ENCODE measurements at regions not wholly inside any gene's neighbourhood (a gene's known extent, or its start where the extent isn't known, plus 50 kb on each side); places are given as distances from the start of the nearest gene placed in this dataset.
"Not testable (repeated sequence)": the region's sequence is repeated elsewhere in the genome, so short reads cannot be mapped to it uniquely, and the experiment has no call there.

DNA sequence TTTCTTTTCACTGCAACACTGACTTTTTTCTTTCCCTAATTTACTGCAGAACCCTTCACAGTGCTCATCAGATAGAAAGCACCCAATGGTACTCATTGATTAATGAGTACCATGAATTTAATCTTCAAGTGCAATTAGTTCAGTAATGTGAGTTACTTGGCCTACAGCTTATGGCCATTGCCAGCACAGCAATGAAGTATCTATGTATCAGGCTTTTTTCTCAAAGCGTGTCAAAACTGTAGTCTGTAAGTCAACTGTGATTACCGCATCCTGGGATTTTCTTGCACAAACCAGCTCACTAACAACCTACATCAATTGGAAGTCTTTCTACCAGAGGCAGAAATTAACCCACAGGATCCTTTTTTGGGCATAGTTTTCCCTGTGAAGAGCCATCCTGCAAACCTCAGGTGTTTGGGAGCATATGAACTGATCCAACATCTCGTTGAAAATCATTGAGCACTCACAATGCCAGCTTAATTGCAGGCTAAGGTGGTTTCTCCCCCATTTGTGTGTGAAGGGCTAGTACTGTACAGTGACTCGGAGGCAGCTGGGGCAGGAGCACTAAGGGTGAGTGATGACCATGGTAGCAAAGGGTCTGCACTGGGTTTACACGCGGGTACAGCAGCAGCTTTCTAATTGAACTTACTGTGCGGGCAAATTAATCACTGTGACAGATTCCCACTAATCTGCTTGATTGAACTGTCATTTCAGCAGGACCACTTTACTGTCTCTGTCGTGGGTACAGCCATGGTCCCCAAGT is 619.3 kb downstream of the SNAPC1 start:
- no peak for DNase-seq (ENCODE audit: low read depth)

DNA sequence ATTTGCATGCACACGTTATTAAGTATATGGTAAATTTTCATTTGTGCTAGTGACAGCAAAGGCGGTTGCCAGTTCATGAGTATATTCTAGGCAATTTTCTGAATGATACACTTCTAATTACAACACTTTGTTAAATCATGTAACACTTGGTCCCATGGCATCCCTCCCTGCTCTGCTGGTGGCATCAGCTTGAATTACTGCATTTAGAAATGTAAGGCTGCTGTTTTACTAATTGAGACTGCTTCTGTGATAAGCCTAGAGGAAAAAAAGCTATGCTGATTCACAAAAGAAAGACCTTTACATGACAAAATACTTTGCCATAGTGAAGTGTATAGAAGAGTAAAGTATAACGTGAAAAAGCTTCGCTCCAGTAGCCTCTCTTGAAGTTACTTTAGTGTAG is 636.1 kb downstream of the KCNH5 start:
- DNase-seq (ENCODE audit: low read depth), result no peak

DNA sequence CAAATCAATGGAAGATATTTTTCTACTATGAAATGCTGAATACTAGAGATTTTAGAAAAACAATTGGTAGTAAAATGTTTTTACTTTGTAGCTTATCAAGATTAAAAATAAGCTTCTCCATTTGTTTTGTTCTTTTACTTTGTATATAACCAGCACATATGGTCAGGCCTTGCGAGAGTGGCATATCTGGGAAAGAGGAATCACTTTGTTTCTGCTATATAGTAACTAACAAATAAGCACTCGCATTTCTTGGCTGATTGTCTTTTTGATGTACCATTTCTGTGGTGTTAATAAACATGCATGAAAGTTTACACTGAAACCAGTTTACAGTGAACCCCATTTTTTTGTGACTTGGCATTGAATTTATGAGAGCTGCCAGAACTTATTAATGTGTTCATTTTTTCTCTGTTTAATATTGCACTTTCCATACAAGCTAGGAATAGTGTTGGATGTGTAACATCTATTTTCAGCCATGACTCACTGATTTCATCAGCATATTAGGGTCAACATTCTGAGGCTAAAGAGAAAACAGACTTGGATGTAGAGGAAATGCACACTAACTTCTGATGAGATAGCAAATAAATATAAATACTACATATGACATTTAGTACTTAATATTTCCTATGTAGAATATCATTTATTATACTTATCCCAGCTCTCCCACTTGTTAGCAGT is 635.5 kb downstream of the KCNH5 start:
- no peak for DNase-seq (ENCODE audit: low read depth)

DNA sequence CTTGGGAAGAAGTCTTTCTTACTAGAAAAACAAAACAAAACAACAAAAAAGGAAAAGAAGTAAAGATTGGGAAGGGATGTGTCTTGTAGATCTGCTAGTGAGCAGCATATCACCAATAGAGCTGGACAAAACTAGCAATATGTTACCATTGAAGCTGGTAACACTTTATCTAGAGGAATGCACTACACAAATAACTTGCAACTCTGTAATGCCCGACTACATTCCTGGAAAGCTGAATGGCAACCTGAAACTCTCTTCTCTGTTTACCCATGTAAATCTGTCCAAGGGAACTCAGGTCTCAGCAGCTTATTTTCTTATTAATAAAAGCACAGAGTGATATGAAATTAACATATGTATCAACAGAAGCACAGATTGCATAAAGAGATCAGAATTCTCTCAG is 624.4 kb downstream of the KCNH5 start:
- DNase-seq (ENCODE audit: low read depth), result no peak

DNA sequence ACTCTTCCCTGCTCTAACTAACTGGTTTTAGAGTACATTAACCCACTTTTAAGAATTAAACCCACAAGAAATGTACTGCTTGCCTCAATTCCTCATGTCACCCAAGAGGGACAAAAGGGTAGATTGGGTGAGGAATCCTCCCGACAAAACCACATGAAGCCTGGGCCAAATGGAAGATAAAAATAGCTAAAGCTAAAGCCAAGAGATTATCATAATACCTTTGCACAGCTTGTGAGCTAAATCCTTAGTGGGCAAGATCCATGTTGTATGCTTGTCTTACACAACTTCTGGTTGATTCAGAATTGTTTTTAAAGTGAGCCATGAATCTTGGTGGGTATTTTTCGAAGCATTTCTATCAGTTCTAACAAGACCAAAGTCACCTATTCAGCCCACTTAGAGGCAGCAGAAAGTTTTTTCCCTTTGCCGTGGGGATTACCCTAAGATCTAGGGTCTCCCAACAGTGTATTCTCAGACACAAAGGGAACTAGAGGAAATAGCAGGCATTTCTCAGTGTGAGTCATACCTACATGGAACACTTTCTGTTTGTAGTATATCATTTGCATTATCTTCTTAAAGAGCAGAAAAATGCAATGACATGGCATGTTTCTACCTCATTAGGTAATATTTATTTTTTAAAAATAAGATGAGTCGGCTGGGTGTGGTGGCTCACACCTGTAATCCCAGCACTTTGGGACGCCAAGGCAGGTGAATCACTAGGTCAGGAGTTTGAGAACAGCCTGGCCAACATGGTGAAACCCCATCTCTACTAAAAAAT is 616.6 kb downstream of the KCNH5 start:
- DNase-seq (ENCODE audit: low read depth), result no peak

DNA sequence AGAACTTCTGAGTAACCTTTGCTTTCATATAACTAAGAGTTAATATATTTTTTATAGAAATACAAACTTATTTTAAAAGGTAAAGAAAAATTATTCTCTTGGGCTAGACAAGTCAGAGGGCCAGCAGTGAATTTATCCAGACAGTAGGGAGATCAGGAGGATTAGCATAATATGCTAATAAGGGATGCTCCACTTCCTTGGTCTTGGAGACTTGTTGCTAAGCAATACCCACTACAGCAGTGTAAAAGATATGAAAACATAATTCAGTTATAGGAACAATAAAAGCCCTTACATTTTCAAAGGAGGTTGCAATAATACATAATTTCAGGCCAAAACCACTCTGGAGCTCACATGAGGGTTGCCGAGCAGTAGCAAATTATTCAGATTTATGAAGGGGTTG is 615.6 kb downstream of the KCNH5 start:
- DNase-seq (ENCODE audit: low read depth), result no peak

DNA sequence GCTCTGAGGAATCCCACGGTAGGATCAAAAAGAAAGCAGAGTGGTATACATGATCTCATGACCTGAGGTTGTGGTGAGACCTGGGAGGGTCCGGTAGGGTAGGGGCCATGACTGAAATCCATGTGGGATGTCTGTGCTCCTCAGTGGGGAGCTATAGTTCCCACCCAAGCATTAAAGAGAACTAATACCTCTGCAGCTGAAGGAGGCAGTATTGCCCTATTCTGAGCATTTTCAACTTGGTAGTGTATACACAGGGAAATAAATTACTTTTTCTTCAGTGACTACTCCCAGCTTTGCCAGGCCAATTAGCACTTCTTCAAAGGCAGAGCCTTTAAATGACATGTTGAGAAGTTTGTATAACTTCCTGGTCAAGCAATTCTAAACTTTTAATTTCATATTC is 613.8 kb downstream of the KCNH5 start:
- DNase-seq (ENCODE audit: low read depth), result no peak

DNA sequence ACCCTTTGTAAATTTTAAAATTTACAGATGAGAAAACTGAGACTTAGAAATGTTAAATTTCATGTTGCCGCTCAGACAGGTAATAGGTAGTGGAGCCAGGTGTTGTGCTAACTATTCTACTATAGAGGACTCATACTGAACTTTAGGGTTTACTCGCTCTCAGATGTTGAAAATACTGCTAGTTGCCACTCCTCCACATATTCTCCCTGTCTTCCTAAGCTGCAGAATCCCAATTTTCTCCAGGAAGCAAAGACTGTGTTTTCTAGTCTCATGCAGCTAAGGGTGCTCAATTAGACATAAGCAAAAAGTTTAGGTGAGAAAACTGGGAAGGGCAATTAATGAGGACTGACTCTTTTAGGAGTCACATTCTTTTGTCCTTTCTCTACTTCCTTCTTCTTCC is 612.3 kb downstream of the KCNH5 start:
- DNase-seq (ENCODE audit: low read depth), result no peak

DNA sequence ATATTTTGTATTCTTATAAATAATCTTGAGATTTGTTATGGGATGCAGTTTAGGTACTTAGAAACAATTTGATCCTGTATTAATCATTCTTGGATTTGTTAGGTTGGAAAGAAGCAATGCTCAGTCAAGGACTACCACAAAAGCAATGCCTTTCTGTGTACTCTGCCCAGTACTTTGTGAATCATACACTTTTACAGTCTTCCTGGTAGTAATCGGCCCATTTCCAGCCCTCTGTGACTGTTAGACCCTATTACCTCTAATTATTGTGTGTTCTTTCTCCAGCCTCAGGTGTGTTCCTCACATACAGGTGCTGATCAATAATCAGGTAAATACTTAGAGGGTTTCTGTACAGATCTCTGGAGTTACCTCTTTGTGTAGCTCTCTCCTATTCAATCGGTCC is 609.0 kb downstream of the KCNH5 start:
- DNase-seq (ENCODE audit: low read depth), result no peak

DNA sequence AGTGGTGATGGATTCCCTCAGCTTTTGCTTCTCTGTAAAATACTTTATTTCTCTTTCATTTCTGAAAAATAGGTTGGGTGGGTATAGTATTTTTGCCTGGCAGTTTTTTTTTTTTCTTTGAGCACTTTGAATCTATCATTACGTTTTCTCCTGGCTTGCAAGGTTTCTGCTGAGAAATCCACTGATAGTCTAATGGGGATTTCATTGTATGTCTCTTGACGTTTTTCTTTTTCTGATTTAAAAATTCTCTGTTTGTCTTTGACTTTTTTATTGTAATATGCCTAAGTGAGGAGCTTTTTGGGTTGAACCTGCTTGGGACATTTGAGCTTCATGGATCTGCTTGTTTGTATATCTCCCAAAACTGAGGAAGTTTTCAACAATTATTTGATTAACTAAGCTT is 606.0 kb downstream of the KCNH5 start:
- no peak for DNase-seq (ENCODE audit: low read depth)

DNA sequence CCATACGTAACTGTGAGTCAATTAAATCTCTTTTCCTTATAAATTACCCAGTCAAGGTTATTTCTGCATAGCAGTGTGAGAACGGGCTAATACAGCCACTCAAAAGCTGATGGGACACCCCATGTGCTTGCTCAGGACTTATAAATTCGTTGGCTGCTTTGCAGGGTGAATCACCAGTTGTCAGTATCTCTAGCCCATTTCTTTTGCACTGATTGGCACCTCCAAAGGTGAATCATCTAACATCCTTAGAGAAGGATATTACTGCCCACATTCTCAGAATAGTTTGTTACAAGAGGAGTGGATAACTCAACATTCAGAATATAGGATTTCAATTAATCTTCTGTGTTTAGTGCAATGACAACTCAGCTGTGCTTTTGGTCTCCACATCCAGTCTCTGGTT is 601.5 kb downstream of the KCNH5 start:
- no peak for DNase-seq (ENCODE audit: low read depth)

DNA sequence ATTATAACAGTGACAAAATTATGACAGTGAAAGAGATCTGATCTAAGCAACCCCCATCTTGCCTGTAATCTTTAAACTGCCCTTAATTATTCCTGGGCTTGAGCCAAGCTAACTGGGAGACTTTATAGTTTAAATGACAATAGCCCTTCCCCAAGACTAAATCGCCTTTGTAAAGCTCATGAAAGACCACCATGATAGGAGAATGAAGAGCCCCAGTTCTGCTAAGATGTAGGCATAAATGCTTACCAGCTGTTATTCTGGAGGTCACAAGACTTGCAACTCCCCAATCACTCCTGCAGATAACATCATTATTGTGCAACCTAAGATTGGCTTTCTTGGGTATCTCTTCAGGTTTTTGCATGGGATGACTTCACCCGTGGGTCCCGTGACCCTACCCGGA is 599.7 kb downstream of the KCNH5 start:
- DNase-seq (ENCODE audit: low read depth), result no peak

DNA sequence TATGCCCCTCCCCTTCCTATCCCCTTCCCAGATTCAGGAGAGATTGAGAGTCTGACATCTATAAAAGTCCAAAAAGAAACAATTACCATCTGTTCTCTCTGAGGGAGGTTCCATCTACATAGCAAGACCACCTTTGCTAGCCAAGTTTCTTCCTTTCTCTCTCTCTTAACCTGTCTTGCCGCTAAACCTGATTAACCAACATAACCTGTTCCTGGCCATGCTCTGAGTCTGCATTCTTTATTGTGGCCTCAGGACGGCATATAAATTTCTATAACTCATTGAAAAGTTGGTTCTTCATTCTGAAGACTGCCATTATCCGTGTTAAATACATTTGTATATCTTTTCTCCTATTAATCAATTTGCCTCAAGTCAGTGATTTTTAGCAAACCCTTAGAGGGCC is 594.0 kb downstream of the KCNH5 start:
- DNase-seq (ENCODE audit: low read depth), result no peak

DNA sequence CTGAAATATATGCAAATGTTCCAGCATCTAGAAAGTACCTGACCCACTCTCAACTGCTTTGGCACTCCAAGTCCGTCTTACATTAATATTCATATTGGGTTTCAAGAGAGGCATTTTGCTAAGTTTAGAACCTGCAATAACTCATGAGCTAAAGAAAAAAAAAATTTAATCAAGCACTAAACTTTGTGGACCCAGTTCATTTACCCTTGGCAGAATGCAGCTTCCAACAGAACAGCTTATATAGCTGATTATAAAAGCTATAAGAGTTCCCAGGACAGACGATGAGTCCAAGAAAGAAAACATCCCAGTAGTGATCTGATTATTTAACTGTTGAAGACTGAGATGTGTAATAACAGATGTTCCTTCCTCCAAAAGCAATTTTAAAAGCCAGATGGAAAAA is 592.0 kb downstream of the KCNH5 start:
- DNase-seq (ENCODE audit: low read depth), result no peak

DNA sequence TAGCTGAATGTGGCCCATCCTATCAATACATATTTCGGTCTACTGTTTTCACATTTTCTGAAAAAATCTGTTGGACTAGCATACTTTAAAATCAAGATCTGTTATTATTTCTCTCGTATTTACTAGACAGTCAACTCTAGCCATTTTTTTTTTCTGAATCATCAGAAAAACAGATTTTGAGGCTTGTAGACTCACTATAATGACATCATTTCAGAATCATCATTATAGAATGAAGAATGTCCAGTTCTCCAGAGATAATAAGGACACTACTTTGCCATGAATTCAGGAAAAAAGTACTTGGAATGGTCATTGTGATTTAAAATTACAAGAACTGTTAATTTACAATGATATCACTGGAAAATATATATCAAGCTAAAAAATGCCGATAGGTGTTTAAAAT is 589.8 kb downstream of the KCNH5 start:
- no peak for DNase-seq (ENCODE audit: low read depth)

DNA sequence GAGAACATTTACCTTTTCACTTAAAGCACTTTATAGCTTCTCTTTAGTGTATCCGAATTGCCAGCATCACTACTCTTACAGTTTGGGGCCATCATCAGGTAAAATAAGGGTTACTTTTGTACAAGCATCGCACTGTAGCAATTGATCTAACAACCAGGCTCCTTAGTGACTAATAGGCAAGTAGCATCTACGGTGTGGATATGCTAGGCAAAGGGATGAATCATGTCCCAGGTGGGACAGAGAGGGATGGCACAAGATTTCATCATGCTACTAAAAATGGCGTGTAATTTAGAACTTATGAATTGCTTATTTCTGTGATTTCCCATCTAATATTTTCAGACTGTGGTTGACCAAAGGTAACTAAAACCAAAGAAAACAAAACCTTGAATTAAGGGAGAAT is 582.3 kb downstream of the KCNH5 start:
- DNase-seq (ENCODE audit: low read depth), result no peak

DNA sequence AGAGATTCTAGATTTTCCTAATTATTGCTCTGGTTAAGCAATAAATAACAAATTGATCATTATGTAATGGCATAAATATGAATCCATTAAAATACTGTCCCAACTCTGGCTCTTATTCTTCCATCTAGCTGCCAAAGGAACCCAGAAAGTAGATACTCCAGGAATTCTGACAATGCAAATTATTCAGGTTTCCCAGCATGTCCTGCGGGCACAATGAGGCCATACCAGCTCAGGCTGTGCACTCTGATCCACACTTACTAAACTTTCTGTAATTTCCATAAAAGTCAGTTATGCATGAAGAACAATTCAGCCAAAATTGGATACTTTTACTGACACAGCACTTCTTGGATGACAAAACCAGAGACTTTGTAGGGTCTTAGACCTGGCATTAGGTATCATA is 576.3 kb downstream of the KCNH5 start:
- DNase-seq (ENCODE audit: low read depth), result no peak

DNA sequence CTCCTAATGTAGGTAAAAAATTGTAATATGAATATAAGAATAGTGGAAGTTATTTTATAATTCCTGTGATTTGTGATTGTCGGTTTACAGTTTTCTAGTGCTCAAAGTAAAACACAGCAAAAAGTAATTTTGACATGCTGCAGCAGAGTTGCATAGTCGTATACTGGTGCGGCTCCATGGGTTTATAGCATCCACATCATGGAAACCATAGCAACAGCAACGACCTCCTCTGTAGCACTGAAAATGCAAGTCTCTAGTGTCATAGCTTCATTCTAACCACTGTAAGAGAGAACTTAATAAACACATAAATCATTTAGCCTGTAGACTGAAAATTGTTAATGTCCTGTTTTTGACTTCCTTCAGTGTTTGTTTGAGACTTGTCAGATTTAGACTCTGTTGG is 574.3 kb downstream of the KCNH5 start:
- no peak for DNase-seq (ENCODE audit: low read depth)

DNA sequence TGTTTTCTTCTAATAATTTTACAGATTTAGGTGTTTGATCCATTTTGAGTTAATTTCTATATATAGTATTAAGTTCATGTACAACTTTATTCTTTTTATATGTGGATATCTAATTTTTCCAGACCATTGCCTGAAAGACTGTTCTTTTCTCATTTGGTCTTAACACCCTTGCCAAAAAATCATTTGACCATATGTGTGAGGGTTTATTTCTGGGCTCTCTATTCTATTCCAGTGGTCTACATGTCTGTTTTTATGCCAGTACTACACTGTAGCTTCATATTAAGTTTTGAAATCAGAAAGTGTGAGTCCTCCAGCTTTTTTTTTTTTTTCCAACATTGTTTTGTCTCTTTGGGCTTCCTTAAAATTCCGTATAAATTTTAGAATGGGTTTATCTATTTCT is 554.1 kb downstream of the KCNH5 start:
- no peak for DNase-seq (ENCODE audit: low read depth)

DNA sequence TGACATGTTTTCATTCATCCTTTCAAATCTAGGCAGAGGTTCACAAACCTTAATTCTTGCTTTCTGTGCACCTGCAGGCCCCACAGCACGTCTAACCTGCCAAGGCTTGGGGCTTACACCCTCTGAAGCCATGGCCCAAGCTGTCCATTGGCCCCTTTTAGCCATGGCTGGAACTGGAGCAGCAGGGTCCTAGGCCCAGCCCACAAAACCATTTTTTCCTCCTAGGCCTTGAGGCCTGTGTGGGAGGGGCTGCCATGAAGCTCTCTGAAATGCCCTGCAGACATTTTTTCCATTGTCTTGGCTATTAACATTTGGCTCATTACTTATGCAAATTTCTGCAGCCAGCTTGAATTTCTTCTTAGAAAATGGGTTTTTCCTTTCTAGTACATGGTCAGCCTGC is 547.5 kb downstream of the KCNH5 start:
- no peak for DNase-seq (ENCODE audit: low read depth)

DNA sequence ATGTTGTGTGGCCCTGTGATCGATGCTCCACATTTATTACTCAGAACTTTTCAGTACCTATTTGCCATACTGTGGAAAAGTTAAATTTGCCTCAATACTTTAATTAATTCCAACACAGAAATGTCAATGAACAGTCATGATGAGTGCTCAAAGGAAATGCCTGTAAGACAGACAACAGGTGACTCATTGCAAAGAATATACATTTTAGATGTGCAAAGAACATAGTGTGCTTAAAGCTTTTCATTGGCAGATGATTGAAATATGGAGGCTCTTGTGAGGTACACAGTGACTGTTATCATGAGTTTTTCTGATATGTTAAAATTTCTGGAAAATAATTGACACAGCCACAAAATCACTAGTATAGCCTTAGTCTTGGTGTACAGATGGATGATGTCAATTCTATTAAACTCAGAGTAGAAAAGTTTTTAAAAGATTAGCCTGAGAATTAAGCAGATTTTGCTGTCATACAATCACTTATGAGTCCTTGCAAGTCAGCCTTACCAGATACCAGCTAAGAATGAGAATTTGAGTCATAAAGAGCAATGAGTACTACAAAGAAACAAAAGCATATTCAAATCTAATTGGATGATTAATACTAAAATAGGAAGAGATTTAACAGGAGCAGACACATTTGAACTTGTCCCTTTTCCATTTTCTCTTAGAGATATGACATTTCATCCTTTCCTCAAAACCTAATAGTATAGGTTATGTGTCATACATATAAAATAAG is 544.1 kb downstream of the KCNH5 start:
- DNase-seq (ENCODE audit: low read depth), result no peak

DNA sequence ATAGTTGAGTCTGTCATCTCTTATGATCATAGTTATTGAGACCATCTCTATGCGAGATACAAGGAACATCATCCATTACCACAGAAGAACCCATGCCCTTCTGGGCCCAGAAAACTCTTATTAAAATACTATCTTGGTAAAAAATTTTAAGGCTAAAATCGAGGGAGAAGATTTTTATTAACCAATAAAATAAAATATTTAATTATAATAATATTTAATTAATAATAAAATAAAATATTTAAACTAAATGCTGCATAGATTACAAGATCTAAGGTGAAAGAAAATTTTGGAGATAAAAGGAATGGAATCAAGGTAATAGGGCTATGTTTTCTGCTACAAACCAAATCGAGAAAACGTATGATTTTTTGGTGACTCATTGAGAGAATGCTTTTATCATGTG is 540.2 kb downstream of the KCNH5 start:
- no peak for DNase-seq (ENCODE audit: low read depth)

DNA sequence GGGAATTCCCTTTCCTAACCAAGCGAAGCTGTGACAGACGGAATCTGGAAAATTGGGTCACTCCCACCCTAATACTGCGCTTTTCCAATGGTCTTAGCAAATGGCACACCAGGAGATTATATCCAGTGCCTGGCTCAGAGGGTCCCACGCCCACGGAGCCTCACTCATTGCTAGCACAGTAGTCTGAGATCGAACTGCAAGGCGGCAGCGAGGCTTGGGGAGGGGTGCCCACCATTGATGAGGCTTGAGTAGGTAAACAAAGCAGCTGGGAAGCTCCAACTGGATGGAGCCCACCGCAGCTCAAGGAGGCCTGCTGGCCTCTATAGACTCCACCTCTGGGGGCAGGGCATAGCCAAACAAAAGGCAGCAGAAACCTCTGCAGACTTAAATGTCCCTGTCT is 523.9 kb downstream of the KCNH5 start:
- DNase-seq (ENCODE audit: low read depth), result not testable (repeated sequence)

Measured in stimulated activated CD8-positive, alpha-beta memory T cell treated with anti-CD3 and anti-CD28 coated beads, Interleukin-4, amount 100 ng/mL, for 24 hours (primary cell).